CD4-positive, alpha-beta T cell treated with Interleukin-4 for 1 hour (primary cell): ENCODE measurements at regions not wholly inside any gene's neighbourhood (a gene's known extent, or its start where the extent isn't known, plus 50 kb on each side); places are given as distances from the start of the nearest gene placed in this dataset.

ENCODE experiments used
- DNase-seq, 2 donors: peaks; one replicate each; pipeline ENCODE4 v3.0.0-alpha.2; 2020 to 2022

GRCh38 chr11:87405356-87405755 lies 367.6 kb downstream of the TMEM135 start:
- no peak for DNase-seq

- no peak for DNase-seq
These were observed 363.9 kb downstream of the TMEM135 start for GRCh38 chr11:87401653-87402052.

- DNase-seq, result no peak
These were observed 361.6 kb downstream of the TMEM135 start for GRCh38 chr11:87399341-87399740.

GRCh38 chr11:87398931-87399330 lies 361.2 kb downstream of the TMEM135 start:
- DNase-seq, result no peak

GRCh38 chr11:87397011-87397865 lies 359.5 kb downstream of the TMEM135 start:
- DNase-seq, result no peak

- no peak for DNase-seq
These were observed 357.2 kb downstream of the TMEM135 start for GRCh38 chr11:87394924-87395323.

GRCh38 chr11:87392665-87393064 lies 354.9 kb downstream of the TMEM135 start:
- DNase-seq, result no peak

- DNase-seq, result no peak
These were observed 353.8 kb downstream of the TMEM135 start for GRCh38 chr11:87391496-87391895.

GRCh38 chr11:87384078-87384729 lies 346.5 kb downstream of the TMEM135 start:
- DNase-seq, result no peak

- no peak for DNase-seq
These were observed 336.5 kb downstream of the TMEM135 start for GRCh38 chr11:87374038-87374807.
